ENCODE measurements at regions not wholly inside any gene's neighbourhood (a gene's known extent, or its start where the extent isn't known, plus 50 kb on each side); places are given as distances from the start of the nearest gene placed in this dataset.

GRCh38 chr22:49075150-49075549 is 752.5 kb downstream of the BRD1 start:
- no peak for FAIRE-seq
- no peak for DNase-seq (ENCODE audit: low spot score)

- FAIRE-seq (peak; percentile 99), DNase-seq (ENCODE audit: low spot score) (no peak)
Measured at GRCh38 chr22:49073873-49074417, 753.7 kb downstream of the BRD1 start.

DNA sequence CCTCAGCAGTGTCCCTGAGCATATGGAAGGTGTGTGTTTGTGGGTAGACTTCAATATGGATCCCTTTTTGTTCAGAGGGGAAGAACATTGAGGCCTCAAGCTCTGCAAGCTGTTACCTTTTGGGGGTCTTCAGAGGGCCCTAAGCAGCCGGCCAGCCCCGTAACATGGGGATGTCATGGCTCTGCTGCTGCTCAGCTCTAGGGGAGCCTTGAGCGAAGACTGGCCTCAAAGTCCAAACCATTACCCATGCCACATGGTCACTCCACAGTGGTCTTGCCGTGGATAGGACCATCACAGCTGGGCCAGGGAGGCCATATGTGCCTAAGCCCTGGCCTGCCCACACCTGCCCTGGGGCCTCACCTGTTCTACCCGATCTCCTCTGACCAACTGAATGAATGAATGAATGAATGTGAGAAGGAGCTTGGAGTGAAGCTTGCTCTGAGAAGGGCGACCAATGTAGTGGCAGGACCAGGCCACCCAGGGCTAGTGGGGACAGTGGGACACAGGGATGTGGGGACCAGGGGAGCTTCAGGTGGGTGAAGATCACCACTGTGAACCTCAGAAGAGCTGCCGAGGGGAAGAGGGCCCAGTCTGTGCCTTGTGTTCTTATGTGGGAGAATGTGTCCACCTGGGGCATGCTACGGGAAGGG is 754.6 kb downstream of the BRD1 start:
- DNase-seq (ENCODE audit: low spot score) (no peak), FAIRE-seq (no peak)

GRCh38 chr22:49070501-49070900 is 757.2 kb downstream of the BRD1 start:
- FAIRE-seq (no peak), DNase-seq (ENCODE audit: low spot score) (no peak)

GRCh38 chr22:49068861-49069500 is 758.7 kb downstream of the BRD1 start:
- peak; percentile 27 for FAIRE-seq
- DNase-seq (ENCODE audit: low spot score): no peak

DNA sequence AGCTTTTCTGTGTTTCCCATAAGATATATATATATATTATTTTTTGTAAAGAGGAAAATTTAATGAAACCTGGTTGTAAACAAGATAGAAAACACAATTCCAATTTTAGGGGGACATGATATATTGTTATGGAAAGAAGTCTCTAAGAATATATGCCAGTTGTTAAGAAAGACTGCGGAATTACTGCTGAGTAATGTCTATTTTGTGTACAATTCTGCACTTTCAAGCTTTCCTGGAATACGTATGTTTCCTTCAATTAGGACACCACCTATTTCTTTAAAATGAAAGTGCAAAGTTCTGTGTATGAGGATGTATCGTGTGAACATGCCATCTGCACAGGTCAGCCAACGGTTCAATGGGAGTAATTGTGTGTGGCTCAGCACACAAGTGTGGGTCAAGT is 760.2 kb downstream of the BRD1 start:
- no peak for DNase-seq (ENCODE audit: low spot score)
- FAIRE-seq: no peak

DNA sequence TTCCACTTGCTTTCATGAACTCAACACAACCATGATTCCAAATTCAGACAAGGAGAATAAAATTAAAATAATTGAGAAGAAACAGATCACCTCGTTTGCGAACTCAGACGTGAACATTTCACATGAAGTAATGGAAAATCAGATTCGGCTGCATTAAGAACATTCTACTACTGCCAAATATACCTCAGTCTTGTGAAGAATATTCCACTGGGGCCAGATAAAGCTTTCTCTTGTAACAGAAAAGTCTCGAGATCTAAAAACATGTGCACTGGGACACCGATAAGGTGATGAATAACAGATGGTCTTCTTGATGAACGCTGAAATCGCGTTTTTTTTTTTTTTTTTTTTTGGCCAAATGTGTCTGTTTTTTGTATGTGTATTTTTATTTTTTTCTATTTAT is 761.1 kb downstream of the BRD1 start:
- FAIRE-seq: no peak

DNA sequence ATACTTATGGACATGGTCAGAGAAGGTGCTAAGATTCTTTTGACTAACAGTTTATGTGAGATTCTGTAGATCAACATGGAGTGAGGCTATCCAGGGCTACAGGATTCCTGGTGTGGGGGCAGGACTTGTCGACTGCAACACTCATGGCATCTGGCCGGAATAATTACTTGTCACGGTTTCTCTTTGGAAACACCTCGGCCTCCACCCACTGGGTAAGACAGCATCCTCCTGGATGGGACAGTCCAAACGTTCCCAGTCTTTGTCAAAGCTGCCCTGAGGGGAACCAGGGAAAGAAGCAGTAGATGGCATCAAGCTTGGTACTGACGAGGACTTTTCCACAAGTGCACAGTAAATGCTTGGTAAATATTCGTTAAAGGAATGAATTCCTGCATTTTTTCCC is 762.8 kb downstream of the BRD1 start:
- no peak for DNase-seq (ENCODE audit: low spot score)
- no peak for FAIRE-seq

More for the DNA sequence above, 761.1 kb downstream of the BRD1 start:
- no peak for DNase-seq (ENCODE audit: low spot score)

GRCh38 chr22:49063545-49063890 is 764.2 kb downstream of the BRD1 start:
- DNase-seq (ENCODE audit: low spot score) (no peak), FAIRE-seq (no peak)

GRCh38 chr22:49062802-49063544 is 764.7 kb downstream of the BRD1 start:
- FAIRE-seq (no peak), DNase-seq (ENCODE audit: low spot score) (no peak)

DNA sequence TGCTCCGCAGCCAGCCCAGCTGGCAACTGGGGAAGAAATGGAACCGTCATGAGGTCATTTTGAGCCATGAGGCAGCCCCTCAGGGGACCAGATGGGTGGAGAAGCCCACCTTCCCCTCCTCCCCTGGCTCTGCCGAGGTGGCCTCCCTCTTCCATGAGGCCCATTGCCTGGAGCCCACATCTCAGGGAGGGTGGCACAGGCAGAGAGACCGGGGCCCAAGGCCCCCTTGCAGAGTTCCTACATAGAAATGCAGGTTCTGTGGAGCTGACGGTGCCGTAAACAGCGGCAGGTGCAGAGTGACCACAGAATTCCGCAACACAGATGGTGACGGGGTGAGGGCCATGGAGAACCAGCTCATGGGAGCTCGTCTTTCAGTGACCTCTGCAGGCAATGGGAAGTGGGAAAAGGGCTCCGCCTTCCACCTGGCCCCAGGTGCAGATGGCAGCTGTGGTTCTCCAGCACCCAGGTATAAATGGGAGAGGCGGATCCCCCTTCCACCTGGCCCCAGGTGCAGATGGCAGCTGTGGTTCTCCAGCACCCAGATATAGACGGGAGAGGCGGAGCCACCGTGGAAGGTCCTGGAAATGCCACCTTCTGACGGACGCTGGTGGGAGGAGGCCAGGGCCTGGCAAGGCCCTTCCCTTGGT is 765.4 kb downstream of the BRD1 start:
- no peak for DNase-seq (ENCODE audit: low spot score)
- no peak for FAIRE-seq

GRCh38 chr22:49057910-49058309 is 769.8 kb downstream of the BRD1 start:
- DNase-seq (ENCODE audit: low spot score) (no peak), FAIRE-seq (no peak)

GRCh38 chr22:49056301-49056700 is 771.4 kb downstream of the BRD1 start:
- DNase-seq (ENCODE audit: low spot score) (no peak), FAIRE-seq (no peak)

DNA sequence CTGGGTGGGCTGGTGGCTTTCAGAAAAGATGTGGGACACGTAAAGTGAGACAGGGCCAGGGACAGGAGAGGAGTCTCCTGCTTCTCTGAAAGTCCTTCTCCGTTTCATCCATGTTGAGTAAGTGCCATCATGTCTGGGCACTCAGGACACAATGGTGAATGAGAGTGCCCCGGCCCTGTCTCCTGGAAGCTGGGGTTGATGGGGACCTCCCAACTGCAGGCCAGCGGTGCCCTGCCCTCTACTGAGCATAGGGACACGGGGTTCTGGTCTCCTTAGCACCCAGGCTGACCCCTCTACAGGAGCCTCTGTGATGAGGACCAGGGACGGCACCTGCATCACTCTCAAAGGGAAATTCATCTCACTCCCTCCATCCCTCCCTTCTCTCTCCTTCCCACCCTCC is 772.3 kb downstream of the BRD1 start:
- DNase-seq (ENCODE audit: low spot score) (no peak), FAIRE-seq (no peak)

- no peak for DNase-seq (ENCODE audit: low spot score)
- FAIRE-seq: no peak
Measured at GRCh38 chr22:49053578-49053977, 774.1 kb downstream of the BRD1 start.

DNA sequence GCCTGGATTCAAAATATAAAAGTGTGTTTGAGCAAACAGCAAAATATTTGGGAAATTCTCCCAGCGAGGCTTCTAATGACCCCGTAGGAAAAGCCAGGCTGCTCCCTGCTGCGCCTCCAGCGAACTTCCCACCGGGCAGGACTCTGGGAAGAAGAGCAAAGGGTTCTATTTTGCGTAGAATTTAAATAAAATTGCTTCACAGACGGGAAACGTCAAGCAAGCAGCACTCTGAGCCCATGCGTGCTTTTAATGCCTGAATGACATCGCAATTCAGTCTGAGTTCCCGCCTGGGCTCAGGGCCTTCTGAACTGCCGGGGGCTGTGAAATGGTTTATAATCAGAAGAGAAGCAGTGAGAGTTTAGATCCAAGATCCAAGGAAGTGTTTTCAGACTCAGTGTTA is 775.1 kb downstream of the BRD1 start:
- no peak for FAIRE-seq
- DNase-seq (ENCODE audit: low spot score): no peak

DNA sequence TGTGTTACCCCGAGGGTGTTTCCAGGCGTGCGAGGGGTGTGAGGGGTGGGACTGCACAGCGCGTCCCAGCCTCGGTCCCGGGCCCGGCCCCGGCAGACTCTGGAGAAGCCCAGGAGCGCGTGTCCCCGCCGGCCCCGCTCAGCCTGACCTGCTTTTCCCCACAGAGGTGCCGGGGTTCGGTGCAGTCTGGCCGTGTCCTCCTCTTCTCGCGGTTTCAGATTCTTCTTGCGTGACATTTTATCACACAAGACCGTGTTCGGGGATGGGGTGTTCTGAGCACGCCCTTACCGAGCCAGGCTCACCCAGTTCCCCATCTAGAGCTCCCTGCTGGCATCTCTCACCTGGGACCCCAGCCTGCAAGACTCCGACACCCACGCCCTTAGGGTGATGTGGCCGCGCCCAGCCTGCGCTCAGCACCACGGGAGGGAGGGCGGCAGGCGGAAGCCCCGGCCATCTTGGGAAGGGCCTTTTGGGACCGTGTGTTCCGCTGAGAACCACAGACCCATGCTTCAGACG is 775.6 kb downstream of the BRD1 start:
- DNase-seq (ENCODE audit: low spot score) (peak; percentile 84), FAIRE-seq (peak; percentile 89)

- no peak for FAIRE-seq
- DNase-seq (ENCODE audit: low spot score): peak; percentile 36
Measured at GRCh38 chr22:49051491-49052022, 776.1 kb downstream of the BRD1 start.

DNA sequence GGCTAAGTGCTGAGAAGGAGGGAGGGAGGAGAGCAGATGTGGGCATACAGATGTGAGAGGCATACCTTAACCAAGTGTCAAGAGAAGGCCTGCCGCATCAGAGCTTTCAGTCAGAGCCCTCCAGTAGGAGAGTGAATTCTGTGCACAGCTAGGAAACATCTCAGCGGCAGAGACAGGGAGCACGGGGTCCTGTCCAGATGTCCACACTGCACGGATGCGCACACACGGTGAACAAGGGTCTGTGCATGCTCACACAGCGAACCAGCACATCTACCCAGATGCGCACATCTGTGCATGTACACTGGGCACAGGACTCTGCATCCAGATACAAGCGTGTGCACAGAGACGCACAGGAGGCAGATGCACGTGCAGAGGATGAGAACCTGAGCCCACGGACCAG is 778.0 kb downstream of the BRD1 start:
- DNase-seq (ENCODE audit: low spot score) (no peak), FAIRE-seq (peak; percentile 20)

DNA sequence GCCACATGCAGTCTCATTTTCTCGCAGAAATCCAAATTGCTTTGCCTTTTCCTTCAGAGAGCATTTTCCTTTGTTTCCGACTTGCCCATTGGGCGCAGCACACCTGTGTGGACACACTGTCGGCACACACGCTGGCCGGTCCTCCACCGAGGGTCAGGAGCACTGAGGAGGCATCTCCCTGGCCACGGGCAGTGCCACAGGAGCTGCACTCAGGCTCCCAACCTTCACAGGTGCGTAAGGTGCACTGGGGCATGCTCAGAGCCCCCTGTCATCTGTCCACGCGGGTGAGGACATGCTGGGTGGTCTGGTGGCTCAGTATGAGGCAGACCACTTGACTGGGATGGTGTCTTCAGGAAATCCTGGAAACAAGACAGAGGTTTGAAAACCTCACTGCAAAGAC is 779.1 kb downstream of the BRD1 start:
- no peak for DNase-seq (ENCODE audit: low spot score)
- peak; percentile 67 for FAIRE-seq

- FAIRE-seq: no peak
Measured at GRCh38 chr22:49047447-49047846, 780.2 kb downstream of the BRD1 start.

More at GRCh38 chr22:49047447-49047846, 780.2 kb downstream of the BRD1 start:
- no peak for DNase-seq (ENCODE audit: low spot score)
